ENCODE measurements at regions not wholly inside any gene's neighbourhood (a gene's known extent, or its start where the extent isn't known, plus 50 kb on each side); places are given as distances from the start of the nearest gene placed in this dataset.

GRCh38 chr6:10312445-10312844 is 102.4 kb downstream of the TFAP2A start:
- TF ChIP-seq CTCF (IDR thresholded peaks at IDR 0.05) (no peak), REST (IDR thresholded peaks at IDR 0.05; ENCODE audit: insufficient read depth in 1 of 2, low read depth in 2 of 2, low read length in 1 of 2) (no peak), TCF7L2 (IDR thresholded peaks at IDR 0.05; ENCODE audit: low read depth, low read length) (no peak), SIN3A (IDR thresholded peaks at IDR 0.05; ENCODE audit: borderline replicate concordance, insufficient read depth, low read depth, low read length) (no peak), POLR2AphosphoS5 (IDR thresholded peaks at IDR 0.05; ENCODE audit: low read depth, low read length) (no peak)

Data from Panc1 (cell line).